DMS79 (cell line): ENCODE measurements at regions not wholly inside any gene's neighbourhood (a gene's known extent, or its start where the extent isn't known, plus 50 kb on each side); places are given as distances from the start of the nearest gene placed in this dataset.
A peak's percentile ranks its signal among the peaks of the same experiment; 100 is the strongest.

ENCODE experiments used
- DNase-seq: peaks from one replicate; lab custom pipeline; 2025; lab: John Stamatoyannopoulos, UW

DNA sequence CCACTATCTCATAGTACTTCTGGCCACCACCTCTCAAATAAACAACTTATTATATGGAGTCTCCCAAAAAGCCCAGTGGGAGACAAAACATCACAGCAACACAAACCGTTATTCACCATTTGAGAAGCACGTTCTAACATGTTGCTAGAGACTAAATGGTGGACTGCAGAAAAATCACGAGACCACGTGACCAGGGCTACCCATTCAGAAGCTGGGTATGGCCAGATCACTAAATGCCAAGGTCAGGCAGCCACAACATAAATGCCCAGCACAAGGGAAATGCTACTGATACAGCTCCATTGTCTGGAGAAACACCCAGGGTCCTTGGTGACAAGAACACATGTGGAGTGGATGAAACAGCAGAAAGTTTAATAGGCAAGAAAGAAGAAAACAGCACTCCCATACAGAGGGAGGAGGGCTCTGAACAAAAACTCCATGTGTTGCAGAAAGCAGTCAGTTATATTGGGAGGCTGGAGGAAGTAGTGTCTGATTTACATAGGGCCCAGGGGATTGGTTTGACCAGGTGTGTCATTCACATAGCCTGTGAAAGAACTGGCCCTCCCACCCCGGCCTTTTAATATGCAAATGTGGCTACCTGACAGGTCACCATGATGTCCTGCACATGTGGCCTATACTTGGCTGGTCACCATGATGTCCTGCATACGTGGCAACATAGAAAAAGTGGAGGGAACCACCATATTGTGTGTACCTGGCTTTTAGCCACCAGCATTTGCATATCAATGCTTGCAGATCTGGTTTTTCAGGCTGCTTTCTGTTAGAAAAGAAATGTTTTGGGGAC is 97.2 kb downstream of the TRIM36 start:
- DNase-seq = no peak

DNA sequence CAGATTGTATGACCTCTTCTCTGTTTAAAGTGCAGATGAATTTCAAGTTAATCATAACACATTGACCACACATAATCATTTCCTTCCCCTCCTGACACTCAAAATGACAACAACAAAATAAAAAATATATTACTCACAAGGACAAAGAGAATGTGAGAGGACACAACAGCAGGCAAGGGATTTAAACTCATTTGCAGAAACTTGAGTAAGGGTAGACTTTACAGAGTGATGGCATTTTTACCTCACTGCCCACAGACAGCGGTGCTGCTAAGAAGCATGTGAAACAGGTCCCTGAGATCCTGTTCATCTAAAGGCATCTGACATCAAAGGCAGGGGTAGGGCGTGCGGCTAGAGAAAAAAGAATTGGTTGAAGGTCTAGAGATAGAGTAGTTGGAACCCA is 99.0 kb downstream of the TRIM36 start:
- no peak for DNase-seq

DNA sequence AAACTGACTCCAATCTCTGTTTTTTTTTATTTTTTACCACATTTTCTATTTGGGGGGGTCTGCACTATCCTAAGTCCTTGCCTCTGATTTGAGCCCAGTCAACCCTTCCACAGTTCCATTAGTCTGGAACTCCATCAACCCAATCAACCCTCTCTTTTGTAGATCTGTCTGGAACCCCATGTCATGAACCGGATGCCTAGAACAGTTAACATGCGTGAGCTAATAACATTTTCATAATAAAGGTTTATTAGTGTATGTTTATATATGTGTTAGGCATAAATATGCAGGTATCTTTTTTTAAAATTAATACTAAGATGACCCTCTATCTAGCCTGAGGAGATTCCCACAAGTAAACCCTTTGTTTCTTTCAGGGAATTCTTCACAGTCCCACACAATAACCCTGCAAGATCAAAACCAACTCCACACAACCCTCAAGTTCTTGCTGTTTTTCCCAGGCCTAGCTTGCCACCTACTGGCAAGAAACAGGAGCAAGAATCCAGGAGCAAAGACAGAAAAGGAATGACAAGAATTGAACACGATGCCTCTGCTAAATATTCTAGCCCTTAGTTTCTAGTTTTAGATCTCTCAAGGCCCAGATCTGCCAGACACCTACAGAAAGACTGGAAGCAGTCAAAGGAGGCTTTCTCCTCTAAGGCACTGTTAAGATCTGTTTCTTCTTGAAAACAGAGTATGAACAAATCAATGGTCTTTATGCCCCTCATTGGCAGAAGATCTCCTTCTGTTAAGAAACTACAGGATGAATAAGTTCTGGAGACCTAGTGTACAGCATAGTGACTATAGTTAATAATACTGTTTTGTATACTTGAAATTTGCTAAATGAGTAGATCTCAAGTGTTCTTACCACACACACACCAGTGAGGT is 100.4 kb downstream of the TRIM36 start:
- peak; percentile 13 for DNase-seq

DNA sequence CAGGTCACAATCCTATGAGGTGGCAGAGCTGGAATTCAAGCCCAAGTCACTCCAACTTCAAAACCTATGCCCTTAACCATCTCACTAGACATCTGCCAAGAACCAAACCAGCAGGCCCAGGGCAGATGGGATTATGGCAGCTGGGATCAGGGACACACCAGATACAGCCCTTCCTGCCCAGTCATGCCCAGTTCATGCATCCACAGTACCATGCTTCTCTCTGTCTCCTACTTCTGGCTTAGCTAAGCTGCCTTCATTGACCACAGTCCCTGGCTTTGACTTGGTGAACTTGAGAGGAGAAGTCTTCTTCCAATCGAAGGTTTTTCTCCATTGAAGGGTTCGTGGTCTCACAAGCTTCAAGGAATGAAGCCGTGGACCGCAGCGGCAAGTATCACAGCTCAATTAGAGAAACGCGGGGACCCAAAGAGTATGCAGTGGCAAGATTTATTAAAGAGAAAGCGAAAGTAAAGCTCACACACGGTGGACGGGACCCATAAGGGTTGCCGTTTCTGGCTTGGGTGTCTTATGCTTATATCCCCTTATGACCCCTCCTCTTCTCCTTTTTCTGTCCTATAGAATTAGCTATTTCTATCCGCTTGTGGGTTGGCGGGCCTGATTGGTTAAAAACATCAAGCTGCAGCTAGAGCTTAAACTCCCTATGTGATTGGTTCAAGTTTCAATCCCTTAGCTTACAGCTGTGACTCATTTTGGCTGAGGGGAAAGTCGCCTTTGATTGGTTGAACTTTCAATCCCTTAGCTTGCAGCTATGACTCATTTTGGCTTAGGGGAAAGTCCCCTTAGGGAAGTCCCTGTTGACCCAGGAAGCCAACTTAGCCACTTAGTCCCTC is 101.2 kb downstream of the TRIM36 start:
- DNase-seq = peak; percentile 58

DNA sequence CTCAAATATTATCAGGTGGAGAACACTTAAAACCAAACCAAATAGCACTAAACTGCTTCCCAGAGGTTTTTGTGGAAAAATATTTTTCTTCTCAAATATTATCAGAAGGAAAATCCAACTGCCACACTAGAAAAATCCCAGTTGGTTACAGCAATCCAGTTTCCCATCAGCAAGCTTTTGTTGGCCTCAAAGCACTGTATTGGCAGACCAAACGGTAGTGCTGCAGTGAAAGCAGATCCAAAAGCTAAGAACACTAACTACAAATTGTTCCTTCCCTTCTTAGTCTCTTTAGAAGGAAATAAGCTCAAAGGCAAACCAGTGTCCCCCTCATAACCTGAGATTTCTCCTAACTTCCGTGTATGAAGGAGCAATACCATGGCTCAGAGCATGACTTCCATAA is 105.3 kb downstream of the TRIM36 start:
- DNase-seq = no peak

DNA sequence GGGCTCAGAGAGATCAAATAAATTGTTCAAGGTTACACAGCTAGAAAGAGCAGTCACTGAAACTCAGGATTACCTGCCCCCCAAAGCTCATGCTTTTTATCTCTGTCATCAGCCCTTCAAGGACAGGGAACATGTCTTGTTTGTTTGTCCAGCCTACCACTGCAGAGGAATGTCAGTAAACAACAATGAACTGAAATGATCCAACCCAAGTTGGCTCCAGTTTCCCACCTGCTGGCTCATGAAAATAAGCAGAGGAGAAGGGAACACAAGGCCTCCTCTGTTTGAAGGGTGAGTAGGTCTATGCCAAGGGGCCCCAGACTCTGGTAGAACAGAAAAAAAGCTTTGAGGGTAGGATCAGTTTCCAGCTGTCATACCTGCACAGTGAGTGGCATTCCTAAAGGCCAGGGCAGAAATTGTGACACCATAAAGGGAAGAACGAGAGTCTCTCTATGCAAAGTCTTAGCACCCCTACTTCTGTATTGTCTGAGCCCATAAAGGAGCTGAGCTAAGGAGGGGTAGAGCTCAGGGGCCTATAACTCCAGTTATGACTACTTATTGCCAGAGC is 115.2 kb downstream of the TRIM36 start:
- DNase-seq = no peak

DNA sequence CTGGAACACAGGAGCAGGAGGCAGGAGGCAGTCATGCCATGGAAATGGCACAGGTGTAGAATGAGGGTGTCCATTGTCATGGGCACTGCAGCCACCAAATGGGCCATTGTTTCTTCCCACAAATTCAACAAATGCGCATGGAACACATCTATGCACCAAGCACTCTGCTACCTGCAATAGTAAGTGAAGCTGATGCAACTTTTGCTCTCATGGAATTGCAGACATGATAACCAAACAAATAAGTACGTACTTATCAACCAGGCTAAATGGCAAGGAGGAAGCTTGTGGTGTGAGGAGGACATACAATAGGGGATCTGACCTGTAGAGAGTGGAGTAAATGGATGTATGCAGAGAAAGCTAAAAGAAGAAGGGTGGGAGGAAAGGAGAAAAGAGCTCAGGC is 116.8 kb downstream of the TRIM36 start:
- no peak for DNase-seq

DNA sequence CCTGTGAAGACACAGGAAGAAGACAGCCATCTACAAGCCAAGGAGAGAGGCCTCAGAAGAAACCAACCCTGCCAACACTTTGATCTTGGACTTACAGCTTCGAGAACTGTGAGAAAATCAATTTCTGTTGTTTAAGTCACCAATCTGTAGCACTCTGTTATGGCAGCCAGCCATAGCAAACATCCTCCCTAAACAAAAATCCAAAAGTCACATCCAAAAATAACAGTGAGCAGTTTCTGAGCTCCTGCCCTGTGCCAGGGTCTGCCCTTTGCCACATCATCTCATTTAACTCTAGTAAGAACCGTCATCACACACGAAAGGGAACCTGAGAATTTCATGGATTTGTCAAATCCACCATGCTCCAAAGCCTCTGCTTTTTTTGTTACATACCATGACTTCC is 118.8 kb downstream of the TRIM36 start:
- DNase-seq = no peak

DNA sequence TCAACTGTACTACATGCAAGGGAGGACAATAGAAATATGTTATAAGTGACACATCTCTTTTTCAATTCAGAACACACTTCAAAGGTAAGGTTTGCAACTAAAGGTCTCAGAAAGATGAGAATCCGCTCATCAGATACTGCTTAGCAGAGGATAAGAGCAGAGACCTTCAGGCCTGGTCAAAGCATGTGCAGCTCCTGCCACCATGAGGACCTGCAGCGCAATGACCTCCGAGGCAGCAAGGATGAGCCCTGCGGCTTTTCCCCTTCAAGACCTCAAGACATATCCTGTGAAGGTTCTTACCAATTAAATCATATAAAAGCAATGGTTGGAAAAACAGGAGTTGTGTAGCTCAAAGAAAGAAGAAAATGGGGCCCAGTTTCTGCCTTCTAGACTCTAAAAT is 135.8 kb downstream of the TRIM36 start:
- DNase-seq = no peak

DNA sequence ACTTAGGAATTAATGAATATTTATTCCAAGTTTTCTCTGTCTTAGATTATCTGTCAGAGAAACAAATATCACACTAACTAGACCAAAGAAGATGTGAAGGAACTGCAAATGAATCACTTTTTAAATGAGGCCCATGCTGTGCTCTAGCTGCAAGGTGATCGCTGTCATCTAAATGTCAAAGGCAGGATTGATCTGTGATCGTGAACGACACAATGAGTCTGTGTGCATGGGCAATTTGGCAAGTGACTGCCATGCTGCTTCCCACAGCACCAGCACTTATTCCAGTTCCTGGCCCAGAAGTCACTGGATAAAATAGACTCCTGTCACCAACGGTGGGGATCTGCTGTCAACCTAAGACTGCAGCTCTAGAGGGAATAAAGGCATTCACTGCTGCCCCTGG is 141.2 kb downstream of the TRIM36 start:
- no peak for DNase-seq

DNA sequence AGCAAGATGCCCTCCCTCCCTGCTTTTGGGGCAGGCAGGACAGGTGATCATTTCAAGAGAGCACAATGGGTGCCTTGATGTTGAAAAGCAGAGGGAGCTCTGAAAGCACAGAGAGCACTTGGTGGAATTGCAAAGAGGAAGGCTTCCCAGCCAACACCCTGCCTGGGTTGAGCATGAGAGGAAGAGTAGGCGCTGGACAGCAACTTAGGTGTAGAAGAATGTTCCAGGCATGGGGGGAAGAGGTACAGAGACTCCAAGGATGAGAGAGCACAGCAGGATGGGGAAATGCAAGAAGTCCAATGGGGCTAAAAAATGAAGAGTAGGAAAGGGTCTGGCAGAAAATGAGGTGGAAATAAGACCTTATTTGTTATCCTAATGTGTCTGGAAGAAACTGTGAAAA is 144.8 kb downstream of the TRIM36 start:
- no peak for DNase-seq

DNA sequence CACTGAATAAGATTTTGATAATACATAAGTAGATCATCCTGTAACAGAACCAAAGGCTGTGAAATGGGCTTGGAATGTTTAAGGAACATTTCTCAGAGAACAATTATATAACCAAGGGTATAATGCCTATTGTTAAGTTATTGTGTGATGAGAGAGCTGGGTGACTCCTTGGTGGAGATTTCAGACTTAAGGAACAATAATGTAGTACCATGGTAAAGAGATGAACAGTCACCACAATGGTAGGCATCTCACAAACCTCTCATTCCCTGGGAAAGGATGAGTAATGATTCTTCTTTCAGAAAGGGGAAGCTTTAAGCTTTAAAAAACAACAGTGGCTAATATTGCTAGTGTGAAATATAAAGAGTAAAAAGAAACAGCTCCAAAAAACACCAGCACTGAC is 147.4 kb downstream of the TRIM36 start:
- no peak for DNase-seq

DNA sequence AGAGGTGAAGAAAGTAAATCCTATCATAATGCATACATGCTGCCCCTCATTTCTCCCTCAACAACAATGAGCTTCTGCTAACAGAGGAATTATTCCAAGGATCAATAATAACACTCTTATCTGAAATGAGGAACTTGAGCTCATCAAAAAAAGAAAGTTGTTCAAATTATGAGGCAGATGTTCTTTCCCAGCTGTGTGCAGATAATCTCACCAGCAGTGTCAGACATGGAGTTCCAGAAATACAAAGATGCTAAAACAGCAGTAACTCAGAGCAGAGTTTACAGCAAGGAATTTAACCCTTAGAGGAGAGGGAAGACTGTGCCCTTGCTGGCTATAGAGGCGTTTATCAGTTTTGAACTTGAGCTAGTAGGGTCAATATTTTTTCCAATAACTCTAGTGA is 153.1 kb downstream of the TRIM36 start:
- DNase-seq = no peak

DNA sequence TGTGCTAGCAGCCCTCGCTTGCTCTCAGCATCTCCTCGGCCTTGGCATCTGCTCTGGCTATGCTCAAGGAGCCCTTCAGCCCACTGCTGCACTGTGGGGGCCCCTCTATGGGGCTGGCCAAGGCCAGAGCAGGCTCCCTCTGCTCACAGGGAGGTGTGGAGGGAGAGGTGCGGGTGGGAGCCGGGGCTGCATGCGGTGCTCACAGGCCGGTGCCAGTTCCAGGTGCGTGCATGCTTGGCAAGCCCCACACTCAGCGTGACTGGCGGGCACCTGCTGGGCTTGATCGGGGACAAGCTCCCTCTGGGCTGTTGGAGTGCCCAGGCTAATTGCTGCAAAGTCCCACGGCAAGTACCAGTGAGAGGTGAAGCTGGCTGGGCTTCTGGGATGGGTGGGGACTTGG is 170.5 kb downstream of the TRIM36 start:
- DNase-seq = no peak

DNA sequence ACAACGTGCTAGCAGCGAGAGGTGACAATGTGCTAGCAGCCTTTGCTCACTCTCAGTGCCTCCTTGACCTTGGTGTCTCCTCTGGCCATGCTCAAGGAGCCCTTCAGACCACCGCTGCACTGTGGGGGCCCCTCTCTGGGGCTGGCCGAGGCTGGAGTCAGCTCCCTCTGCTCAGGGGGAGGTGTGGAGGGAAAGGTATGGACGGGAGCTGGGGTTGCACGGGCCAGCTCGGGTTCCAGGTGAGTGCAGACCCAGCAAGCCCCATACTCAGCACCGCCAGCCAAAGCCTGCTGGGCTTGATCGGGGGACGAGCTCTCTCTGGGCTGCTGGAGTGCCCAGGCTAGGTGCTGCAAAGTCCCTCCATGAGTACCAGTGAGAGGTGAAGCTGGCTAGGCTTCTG is 180.2 kb downstream of the TRIM36 start:
- DNase-seq = no peak

DNA sequence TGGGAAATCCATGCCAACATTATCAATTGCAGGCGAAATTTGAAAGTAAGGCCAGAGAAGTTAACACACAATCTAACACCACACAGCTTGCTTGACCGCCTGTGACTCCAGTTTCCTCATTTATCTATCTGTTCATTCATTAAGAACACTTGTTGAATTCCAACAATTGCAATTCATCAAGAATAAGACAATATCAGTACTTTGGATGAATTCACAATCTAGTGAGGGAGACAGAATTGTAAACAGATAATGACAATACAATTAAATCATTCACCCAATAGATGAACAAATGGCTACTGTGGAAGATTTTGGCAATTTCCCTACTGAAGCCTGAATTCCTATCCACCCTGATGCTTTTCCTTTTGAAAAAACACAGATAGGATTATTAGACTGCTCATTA is 181.6 kb downstream of the TRIM36 start:
- DNase-seq = no peak

DNA sequence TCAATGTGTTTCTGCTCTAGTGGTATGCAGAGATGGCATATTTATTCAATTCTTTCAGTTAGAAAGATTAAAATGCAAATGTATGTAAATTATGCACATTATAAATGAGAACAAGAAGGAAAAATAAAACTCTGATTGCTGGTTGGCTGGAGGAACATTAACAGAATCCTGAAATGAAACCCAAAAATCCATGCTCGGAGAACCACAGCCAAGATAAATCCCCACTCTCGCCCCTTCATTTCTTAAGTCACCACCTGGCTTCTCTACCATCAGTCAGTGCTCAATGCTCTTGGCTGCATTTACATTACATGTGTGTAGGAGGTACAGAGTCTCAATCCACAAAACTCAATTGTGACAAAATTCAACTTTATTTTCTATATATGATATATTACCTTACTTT is 184.9 kb downstream of the TRIM36 start:
- no peak for DNase-seq

DNA sequence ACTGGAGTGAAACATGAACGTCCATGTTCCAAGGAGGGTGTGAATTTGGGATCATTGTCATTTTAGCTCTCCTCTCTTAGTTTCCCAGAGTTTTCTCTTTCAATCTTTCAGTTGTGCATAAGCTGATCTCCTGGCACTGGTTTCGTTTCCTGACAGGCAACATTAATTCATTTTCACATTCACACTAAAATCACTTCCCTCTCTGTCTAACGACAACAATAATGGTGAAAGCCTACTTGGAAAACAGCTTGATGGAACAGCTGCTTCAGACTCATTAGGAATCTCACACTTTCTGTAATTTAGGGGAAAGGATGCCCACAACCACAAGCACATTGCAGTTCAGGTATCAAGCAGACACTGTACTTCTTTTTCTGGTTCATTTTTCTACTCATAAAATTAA is 188.6 kb downstream of the TRIM36 start:
- DNase-seq = no peak

DNA sequence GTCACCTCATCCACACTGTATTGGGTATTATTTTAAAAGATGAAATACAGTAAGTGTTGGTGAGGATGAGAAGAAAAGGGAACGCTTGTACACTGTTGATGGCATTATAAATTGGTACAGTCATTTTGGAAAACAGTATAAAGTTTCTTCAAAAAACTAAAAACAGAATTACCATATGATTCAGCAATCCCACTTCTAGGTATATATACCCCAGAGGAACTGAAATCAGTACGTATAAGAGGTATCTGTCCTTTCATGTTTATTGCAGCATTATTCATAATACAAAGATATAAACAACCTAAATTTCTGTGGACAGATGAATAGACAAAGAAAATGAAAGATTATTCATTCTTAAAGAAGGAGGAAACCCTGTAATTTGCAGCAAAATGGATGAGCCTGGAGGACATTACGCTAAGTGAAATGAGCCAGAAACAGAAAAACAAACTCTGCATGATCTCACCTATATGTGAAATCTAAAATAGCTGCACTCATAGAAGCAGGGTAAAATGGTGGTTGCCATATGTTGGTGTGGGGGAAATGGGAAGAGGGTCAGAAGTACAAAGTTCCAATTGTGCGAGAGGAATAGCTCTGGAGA is 191.6 kb downstream of the TRIM36 start:
- DNase-seq = no peak

DNA sequence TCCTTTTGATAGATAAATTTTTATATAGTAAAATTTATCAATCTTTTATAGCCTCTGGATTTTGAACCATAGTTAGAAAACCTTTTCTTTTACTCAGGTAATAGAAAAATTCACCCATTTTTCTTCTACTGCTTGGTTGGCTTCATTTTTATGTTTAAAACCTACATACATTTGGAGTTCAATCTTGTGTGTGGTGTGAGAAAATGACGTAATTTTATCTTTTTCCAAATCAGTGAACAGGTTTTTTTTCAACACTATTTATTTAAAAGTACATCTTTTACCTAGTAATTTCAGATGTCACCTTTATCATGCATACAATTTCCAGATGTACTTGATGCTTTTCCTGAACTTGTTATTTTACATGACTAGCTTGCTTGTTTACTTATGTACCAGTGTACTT is 200.2 kb downstream of the TRIM36 start:
- no peak for DNase-seq

DNA sequence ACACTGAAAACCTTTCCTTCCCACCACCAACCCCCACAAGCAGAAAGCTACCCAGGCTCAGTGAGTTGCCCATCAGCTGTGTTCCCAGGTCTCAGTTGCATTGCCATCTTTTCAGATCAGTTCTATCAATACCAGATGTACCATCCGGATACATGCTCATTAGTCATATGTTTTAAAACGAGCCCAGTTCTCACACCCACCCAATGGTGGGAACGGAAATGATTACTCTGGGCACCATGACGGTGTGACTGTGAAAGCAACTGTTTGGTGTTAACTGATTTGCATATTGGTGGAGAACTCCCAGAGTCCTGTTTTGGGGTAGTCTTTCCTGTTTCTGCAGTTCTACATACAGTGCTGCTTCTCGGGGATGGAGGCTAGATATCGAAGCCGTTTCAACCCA is 212.3 kb downstream of the TRIM36 start:
- no peak for DNase-seq

DNA sequence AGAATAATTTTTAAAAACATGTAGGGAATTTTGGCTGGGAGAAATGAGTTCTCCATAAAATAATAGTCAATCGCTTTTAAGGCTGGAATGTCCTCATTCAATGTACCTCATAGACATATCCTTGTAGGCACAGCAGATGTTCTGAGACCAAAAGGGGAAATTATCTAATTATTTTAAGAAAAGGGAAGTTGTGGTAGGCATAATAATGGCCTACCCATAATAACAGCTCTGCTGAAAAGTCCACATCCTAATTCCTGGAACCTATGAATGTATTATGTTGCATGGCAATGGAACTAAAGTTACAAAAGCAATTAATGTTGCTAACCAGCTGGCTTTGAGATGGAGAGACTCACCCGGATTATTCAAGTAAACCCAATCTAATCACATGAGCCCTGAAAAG is 216.1 kb downstream of the TRIM36 start:
- DNase-seq = no peak
